ENCODE measurements at regions not wholly inside any gene's neighbourhood (a gene's known extent, or its start where the extent isn't known, plus 50 kb on each side); places are given as distances from the start of the nearest gene placed in this dataset.

DNA sequence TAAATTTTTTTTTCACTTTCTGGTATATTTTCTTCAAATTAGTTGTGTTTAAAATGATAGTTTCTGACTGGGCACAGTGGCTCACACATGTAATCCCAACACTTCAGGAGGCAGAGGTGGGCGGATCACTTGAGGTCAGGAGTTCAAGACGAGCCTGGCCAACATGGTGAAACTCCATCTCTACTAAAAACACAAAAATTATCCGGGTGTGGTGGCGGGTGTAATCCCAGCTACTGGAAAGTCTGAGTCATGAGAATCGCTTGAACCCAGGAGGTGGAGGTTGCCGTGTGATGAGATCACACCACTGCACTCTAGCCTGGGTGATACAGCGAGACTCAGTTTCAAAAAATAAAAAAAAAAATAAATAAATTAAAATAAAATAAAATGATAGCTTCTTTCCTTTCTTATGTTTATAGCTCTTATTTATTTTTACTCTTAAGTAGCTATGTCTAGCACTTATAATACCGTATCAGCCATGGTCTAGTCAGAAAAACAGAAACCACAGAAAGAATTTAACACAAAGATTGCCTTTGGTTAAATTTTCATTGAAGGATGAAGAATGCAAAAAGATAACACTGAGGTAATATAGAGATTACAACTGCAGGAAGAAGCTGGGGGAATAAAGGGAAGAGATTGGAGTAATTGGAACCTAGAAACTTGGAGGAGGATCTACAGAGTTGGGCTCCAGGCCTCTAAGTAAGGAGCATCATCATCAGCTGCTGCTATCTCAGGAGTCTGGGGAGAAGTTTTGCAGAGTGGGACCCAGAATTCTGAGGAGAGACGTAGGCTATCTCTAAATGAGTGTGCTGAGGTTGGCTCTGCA is 54.7 kb upstream of the MBOAT2 start:
- Histone ChIP-seq H3K4me3 (no peak overlapping the region), H3F3A (ENCODE audit: low read depth) (no peaks in the 10 kb centered on the region)
- H3K27me3 Mint-ChIP-seq (ENCODE audit: insufficient read depth, low read depth), result no peaks in the 10 kb centered on the region

DNA sequence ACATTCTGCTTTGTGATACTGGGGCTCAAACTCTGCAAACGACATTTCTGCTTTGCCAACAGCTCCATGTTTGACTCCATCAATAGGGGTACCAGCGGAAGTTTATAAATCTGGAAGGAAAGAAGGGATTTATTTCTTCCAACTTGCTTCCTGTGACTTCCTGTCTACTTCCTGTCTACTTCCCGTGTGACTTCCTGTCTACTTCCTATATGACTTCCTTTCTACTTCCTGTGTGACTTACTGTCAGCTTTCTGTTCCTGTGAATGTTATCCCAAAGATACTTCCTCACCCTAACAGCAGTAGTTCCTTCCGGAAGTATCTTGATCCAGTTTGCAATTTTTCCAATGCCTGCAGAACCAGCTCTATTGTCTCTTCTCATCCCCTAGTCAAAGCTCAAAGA is 52.0 kb upstream of the MBOAT2 start:
- no peaks in the 10 kb centered on the region for H3K4me1 Mint-ChIP-seq
- H3K4me3 Mint-ChIP-seq, result no peak overlapping the region

More for the DNA sequence above, 54.7 kb upstream of the MBOAT2 start:
- H3K4me1 Mint-ChIP-seq, result no peaks in the 10 kb centered on the region
- H3K9me3 Mint-ChIP-seq, result no peaks in the 10 kb centered on the region
- TF ChIP-seq EZH2 (IDR thresholded peaks at IDR 0.05) (no peak), EZH2phosphoT487 (IDR thresholded peaks at IDR 0.05) (no peak)
- TF ChIP-seq, protein P1, sequence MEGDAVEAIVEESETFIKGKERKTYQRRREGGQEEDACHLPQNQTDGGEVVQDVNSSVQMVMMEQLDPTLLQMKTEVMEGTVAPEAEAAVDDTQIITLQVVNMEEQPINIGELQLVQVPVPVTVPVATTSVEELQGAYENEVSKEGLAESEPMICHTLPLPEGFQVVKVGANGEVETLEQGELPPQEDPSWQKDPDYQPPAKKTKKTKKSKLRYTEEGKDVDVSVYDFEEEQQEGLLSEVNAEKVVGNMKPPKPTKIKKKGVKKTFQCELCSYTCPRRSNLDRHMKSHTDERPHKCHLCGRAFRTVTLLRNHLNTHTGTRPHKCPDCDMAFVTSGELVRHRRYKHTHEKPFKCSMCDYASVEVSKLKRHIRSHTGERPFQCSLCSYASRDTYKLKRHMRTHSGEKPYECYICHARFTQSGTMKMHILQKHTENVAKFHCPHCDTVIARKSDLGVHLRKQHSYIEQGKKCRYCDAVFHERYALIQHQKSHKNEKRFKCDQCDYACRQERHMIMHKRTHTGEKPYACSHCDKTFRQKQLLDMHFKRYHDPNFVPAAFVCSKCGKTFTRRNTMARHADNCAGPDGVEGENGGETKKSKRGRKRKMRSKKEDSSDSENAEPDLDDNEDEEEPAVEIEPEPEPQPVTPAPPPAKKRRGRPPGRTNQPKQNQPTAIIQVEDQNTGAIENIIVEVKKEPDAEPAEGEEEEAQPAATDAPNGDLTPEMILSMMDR (IDR thresholded peaks at IDR 0.05), result no peak
- Histone ChIP-seq H2AFZ (replicated peaks) (no peak overlapping the region), H3K4me2 (no peak overlapping the region), H3K27me3 (no peaks in the 10 kb centered on the region), H3K27ac (no peak overlapping the region), H3K4me1 (no peaks in the 10 kb centered on the region), H4K20me1 (ENCODE audit: low read depth) (no peaks in the 10 kb centered on the region), H3K9ac (no peak overlapping the region), H3K36me3 (no peaks in the 10 kb centered on the region), H3K79me2 (ENCODE audit: low read depth) (no peaks in the 10 kb centered on the region), H3K9me3 (ENCODE audit: low read depth) (no peaks in the 10 kb centered on the region)
- H3K27ac Mint-ChIP-seq, result no peak overlapping the region
- no peak for DNase-seq (ENCODE audit: low spot score)
- H3K36me3 Mint-ChIP-seq, result no peaks in the 10 kb centered on the region
- no peak overlapping the region for H3K4me3 Mint-ChIP-seq

DNA sequence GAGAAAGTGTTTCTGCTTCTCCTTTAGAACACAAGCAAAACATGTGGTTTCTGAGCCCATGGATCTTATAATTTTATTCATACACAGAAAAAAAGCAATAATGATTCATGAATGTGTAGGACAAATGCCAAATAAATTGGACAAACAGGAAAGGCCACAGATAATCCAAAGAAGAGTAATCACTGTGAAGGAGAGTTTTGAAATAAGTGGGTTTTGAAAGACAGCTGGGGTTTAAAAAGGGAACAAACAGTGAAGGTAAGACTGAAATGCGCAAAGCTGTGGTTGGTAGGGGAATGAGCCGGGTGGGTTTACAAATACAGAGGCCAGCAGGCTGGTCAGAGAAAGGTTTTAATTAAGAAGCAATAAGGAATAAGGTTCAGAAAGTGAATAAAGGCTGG is 50.0 kb upstream of the MBOAT2 start:
- H3K27ac ChIP-seq, result no peak overlapping the region
- no peak for DNase-seq (ENCODE audit: low spot score)
- H3K36me3 ChIP-seq, result no peaks in the 10 kb centered on the region
- H3K4me2 ChIP-seq, result no peak overlapping the region
- H3F3A ChIP-seq (ENCODE audit: low read depth), result no peaks in the 10 kb centered on the region
- no peaks in the 10 kb centered on the region for H4K20me1 ChIP-seq (ENCODE audit: low read depth)
- no peaks in the 10 kb centered on the region for H3K4me1 Mint-ChIP-seq
- no peaks in the 10 kb centered on the region for H3K27me3 ChIP-seq
- TF ChIP-seq EZH2phosphoT487 (IDR thresholded peaks at IDR 0.05), result no peak
- no peak for TF ChIP-seq EZH2 (IDR thresholded peaks at IDR 0.05)
- TF ChIP-seq, protein P1 (IDR thresholded peaks at IDR 0.05), result no peak
- no peak overlapping the region for H3K9ac ChIP-seq
- H3K27me3 Mint-ChIP-seq (ENCODE audit: insufficient read depth, low read depth), result no peaks in the 10 kb centered on the region
- H3K79me2 ChIP-seq (ENCODE audit: low read depth), result no peaks in the 10 kb centered on the region
- H3K4me1 ChIP-seq, result no peaks in the 10 kb centered on the region
- H3K4me3 Mint-ChIP-seq, result no peak overlapping the region
- H3K36me3 Mint-ChIP-seq, result no peaks in the 10 kb centered on the region
- no peak overlapping the region for H3K4me3 ChIP-seq
- no peak overlapping the region for H2AFZ ChIP-seq (replicated peaks)
- no peaks in the 10 kb centered on the region for H3K9me3 ChIP-seq (ENCODE audit: low read depth)
- no peaks in the 10 kb centered on the region for H3K9me3 Mint-ChIP-seq
- H3K27ac Mint-ChIP-seq, result no peak overlapping the region

More for the DNA sequence above, 52.0 kb upstream of the MBOAT2 start:
- H3K27ac Mint-ChIP-seq, result no peak overlapping the region
- Histone ChIP-seq H3K27ac (no peak overlapping the region), H3K4me2 (no peak overlapping the region), H3K9ac (no peak overlapping the region), H3K79me2 (ENCODE audit: low read depth) (no peaks in the 10 kb centered on the region), H3K4me1 (no peaks in the 10 kb centered on the region), H3K4me3 (no peak overlapping the region), H3F3A (ENCODE audit: low read depth) (no peaks in the 10 kb centered on the region), H3K27me3 (no peaks in the 10 kb centered on the region), H2AFZ (replicated peaks) (peak overlapping the region; percentile 5), H4K20me1 (ENCODE audit: low read depth) (no peaks in the 10 kb centered on the region), H3K9me3 (ENCODE audit: low read depth) (no peaks in the 10 kb centered on the region), H3K36me3 (no peaks in the 10 kb centered on the region)
- no peaks in the 10 kb centered on the region for H3K36me3 Mint-ChIP-seq
- H3K9me3 Mint-ChIP-seq, result no peaks in the 10 kb centered on the region
- DNase-seq (ENCODE audit: low spot score), result no peak
- TF ChIP-seq EZH2 (IDR thresholded peaks at IDR 0.05) (no peak), EZH2phosphoT487 (IDR thresholded peaks at IDR 0.05) (no peak)
- TF ChIP-seq, protein P1 (IDR thresholded peaks at IDR 0.05), result no peak
- no peaks in the 10 kb centered on the region for H3K27me3 Mint-ChIP-seq (ENCODE audit: insufficient read depth, low read depth)
